Vagina (tissue), 2 donors: ENCODE measurements at regions not wholly inside any gene's neighbourhood (a gene's known extent, or its start where the extent isn't known, plus 50 kb on each side); places are given as distances from the start of the nearest gene placed in this dataset.
A peak's percentile ranks its signal among the peaks of the same experiment; 100 is the strongest.

Experiments
- DNase-seq, 2 donors: peaks; one replicate each; pipeline ENCODE4 v3.0.0-alpha.2; 2017; ENCODE audit errors: extremely low spot score in 2 of 2
- H3K27ac ChIP-seq: fragments of 200-600 bp; sonication (generic); one replicate; pipeline ENCODE4 v1.5.1; 2019
- H3K27me3 ChIP-seq: fragments of 200-600 bp; sonication (generic); one replicate; pipeline ENCODE4 v1.5.1; 2019
- H3K36me3 ChIP-seq, 2 donors: fragments of 200-600 bp; sonication (generic); one replicate each; pipeline ENCODE4 v1.5.1; 2017 to 2019
- H3K4me1 ChIP-seq: fragments of 200-600 bp; sonication (generic); one replicate; pipeline ENCODE4 v1.5.1; 2019
- H3K4me3 ChIP-seq, 2 donors: fragments of 200-600 bp; sonication (generic); 1 replicate in 1 of 2; 2 replicates in 1 of 2; pipeline ENCODE4 v1.5.1; 2016 to 2019
- H3K9me3 ChIP-seq: fragments of 200-600 bp; sonication (generic); one replicate; pipeline ENCODE4 v1.5.1; 2019
- POLR2A ChIP-seq, 2 donors: fragments of 450-650 bp; IDR thresholded peaks; one replicate each; pipeline ENCODE4 v1.6.1; 2017; ENCODE audit warnings: antibody characterized with exemption in 2 of 2, mild to moderate bottlenecking in 2 of 2, moderate library complexity in 2 of 2
- POLR2AphosphoS5 ChIP-seq, 2 donors: sonication (generic); formaldehyde crosslinking; IDR thresholded peaks; one replicate each; pipeline ENCODE4 v1.9.0; 2017; ENCODE audit warnings: antibody characterized with exemption in 2 of 2, mild to moderate bottlenecking in 2 of 2, low read depth in 1 of 2; ENCODE audit not compliant: insufficient read depth in 1 of 2
- intact Hi-C: fragments of 100-400 bp; cut with DNase I; formaldehyde crosslinking; loops from one replicate; pipeline ENCODE4 v1.15.1; 2023
- TF ChIP-seq, protein P1 (sequence below), 3 experiments: fragments of 450-650 bp in 2 of 3; fragments of 200-600 bp in 1 of 3; sonication (generic) in 1 of 3; IDR thresholded peaks; one replicate each; pipeline ENCODE4 v1.5.1; 2017 to 2019; ENCODE audit warnings: antibody characterized with exemption in 3 of 3, mild to moderate bottlenecking in 2 of 3, moderate library complexity in 2 of 3

DNA sequence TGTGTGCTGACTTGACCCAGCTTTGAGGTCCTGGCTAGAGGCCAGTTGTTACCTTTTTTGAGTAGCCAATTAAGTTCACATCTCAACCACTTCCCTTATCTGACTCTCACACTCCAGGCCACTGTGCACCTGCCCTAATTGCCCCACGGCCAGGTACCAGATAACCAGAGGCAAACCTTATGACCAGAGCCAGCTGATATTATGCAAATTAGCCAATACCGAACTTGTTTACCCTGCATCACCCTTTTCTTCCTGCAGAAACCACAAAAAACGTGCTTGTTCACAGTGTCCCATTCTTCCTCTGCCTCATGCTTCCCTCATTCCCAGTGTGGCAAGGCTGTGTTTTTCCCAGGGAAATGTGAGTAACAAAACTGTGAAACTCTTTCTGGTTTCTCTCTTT is 89.3 kb downstream of the HTR1B start:
- Histone ChIP-seq H3K4me3 (no peak overlapping the region), H3K36me3 (no peaks in the 10 kb centered on the region), H3K9me3 (no peaks in the 10 kb centered on the region), H3K4me1 (no peaks in the 10 kb centered on the region), H3K27me3 (no peaks in the 10 kb centered on the region), H3K27ac (no peak overlapping the region)
- DNase-seq, result no peak
- intact Hi-C loops, result no loop called here
- TF ChIP-seq POLR2A (IDR thresholded peaks at IDR 0.05), result no peak
- no peak for TF ChIP-seq POLR2AphosphoS5 (IDR thresholded peaks at IDR 0.05; ENCODE audit: insufficient read depth in 1 of 2, low read depth in 1 of 2)
- TF ChIP-seq, protein P1, sequence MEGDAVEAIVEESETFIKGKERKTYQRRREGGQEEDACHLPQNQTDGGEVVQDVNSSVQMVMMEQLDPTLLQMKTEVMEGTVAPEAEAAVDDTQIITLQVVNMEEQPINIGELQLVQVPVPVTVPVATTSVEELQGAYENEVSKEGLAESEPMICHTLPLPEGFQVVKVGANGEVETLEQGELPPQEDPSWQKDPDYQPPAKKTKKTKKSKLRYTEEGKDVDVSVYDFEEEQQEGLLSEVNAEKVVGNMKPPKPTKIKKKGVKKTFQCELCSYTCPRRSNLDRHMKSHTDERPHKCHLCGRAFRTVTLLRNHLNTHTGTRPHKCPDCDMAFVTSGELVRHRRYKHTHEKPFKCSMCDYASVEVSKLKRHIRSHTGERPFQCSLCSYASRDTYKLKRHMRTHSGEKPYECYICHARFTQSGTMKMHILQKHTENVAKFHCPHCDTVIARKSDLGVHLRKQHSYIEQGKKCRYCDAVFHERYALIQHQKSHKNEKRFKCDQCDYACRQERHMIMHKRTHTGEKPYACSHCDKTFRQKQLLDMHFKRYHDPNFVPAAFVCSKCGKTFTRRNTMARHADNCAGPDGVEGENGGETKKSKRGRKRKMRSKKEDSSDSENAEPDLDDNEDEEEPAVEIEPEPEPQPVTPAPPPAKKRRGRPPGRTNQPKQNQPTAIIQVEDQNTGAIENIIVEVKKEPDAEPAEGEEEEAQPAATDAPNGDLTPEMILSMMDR (IDR thresholded peaks at IDR 0.05), result no peak

DNA sequence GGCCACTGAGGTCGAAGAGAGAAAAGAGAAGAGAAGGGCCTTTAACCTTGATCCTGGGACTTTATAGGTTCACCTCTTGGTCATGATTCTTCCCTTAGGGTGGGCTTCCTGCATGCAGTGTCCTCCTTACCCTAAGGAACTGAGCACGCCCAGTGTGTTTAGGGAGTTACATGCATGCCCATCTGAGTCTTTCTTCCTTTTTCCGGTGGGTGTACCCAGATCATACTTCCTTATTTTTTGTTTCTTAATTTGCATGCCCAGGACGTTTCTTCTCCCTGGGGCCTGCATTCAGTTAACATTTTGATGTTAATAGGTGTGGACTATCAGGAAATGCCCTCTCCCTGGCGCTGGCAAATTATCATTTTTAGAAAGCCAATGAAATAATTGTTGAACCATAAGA is 91.5 kb downstream of the HTR1B start:
- intact Hi-C loops, result no loop called here
- H3K9me3 ChIP-seq, result no peaks in the 10 kb centered on the region
- TF ChIP-seq POLR2AphosphoS5 (IDR thresholded peaks at IDR 0.05; ENCODE audit: insufficient read depth in 1 of 2, low read depth in 1 of 2) (no peak), POLR2A (IDR thresholded peaks at IDR 0.05) (no peak)
- TF ChIP-seq, protein P1 (IDR thresholded peaks at IDR 0.05), result no peak
- H3K36me3 ChIP-seq, result no peaks in the 10 kb centered on the region
- no peaks in the 10 kb centered on the region for H3K27me3 ChIP-seq
- no peak for DNase-seq
- H3K4me3 ChIP-seq, result no peak overlapping the region
- no peaks in the 10 kb centered on the region for H3K4me1 ChIP-seq
- no peak overlapping the region for H3K27ac ChIP-seq

DNA sequence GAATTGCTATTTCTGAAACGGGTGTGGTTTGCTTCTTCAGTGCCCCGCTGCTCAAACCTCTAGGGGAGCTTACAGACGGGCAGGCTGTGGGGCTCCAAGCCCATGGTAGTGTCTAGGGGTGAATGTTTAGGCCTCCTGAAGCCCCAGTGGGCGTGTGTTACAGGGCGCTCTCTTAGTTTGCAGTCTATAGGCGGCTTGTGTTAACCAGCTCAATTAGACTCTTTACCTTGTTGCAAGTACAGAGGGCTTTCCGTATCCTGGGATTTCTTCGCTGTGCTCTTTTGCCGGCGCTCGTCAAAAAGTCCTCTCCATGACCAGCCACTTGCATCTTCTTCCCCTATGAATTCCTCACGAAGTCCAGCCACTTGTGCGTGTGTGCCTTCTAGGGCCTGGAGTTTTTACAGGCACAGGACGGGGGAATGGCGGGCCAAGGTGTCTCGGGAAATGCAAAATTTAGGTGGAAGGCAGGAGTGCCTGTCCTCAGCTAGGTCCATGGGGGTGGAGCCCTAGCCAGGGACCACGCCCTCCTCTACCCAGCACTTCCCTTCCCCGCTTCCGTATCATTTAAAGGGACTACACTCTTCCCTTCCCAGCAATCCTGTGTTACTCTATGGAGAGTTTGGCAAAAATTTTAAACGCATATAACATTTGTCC is 94.5 kb downstream of the HTR1B start:
- Histone ChIP-seq H3K4me3 (peak overlapping the region in 1 of 2 donors; percentile 35), H3K9me3 (no peaks in the 10 kb centered on the region), H3K36me3 (no peaks in the 10 kb centered on the region), H3K27ac (no peak overlapping the region), H3K4me1 (no peaks in the 10 kb centered on the region), H3K27me3 (no peaks in the 10 kb centered on the region)
- TF ChIP-seq, protein P1 (IDR thresholded peaks at IDR 0.05), result no peak
- intact Hi-C loops, result no loop called here
- no peak for DNase-seq

DNA sequence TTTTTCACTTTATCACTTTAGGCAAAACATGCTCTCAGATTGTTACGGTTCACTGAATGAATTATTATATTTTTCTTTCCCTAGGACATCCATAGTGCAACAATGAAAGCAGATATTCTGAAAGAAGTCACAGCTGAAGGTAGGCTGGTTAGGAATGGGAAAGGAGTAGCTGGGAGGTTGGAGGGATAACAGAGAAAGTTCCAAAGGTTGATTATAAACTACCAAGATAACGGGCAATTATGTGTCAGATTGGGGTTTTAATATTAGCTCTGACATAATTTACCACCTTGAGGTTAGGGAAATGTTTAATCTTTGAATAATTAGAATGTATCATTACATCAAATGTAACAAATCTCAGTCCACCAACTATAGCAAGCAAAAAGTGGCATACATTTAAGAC is 96.5 kb downstream of the HTR1B start:
- Histone ChIP-seq H3K36me3 (no peaks in the 10 kb centered on the region), H3K4me3 (no peak overlapping the region), H3K9me3 (no peaks in the 10 kb centered on the region), H3K27ac (no peak overlapping the region), H3K4me1 (no peaks in the 10 kb centered on the region), H3K27me3 (no peaks in the 10 kb centered on the region)
- TF ChIP-seq POLR2A (IDR thresholded peaks at IDR 0.05), result no peak
- TF ChIP-seq POLR2AphosphoS5 (IDR thresholded peaks at IDR 0.05; ENCODE audit: insufficient read depth in 1 of 2, low read depth in 1 of 2), result no peak
- TF ChIP-seq, protein P1 (IDR thresholded peaks at IDR 0.05), result no peak
- intact Hi-C loops, result no loop called here
- no peak for DNase-seq

DNA sequence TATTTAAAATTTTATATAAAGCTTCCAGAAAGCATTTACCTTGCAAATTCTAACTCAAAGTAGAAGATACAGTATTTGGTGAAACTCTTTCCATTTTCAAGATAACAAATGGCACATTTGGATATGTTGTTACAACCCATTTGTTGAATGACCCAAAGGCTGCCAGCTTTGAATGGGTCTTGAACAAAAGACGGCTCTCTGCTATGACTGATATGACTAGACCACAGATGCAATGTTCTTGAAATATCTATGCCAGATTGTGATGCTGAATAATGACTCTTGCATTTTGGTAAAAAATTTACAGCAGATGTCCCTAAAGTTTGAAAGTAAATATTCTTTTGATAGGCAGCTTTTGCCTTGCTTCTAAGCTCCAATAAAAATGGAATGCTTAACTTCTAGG is 99.6 kb downstream of the HTR1B start:
- Histone ChIP-seq H3K27ac (no peak overlapping the region), H3K4me1 (no peaks in the 10 kb centered on the region), H3K27me3 (no peaks in the 10 kb centered on the region), H3K9me3 (no peaks in the 10 kb centered on the region), H3K36me3 (no peaks in the 10 kb centered on the region), H3K4me3 (no peak overlapping the region)
- no peak for DNase-seq
- intact Hi-C loops, result no loop called here
- TF ChIP-seq POLR2AphosphoS5 (IDR thresholded peaks at IDR 0.05; ENCODE audit: insufficient read depth in 1 of 2, low read depth in 1 of 2), result no peak
